SK-N-SH (cell line): ENCODE measurements at regions not wholly inside any gene's neighbourhood (a gene's known extent, or its start where the extent isn't known, plus 50 kb on each side); places are given as distances from the start of the nearest gene placed in this dataset.

ENCODE experiments used
- CTCF ChIA-PET: fragments of 300-600, 350-600 bp; formaldehyde crosslinking; extraction: SDS; loops from one replicate; lab custom pipeline; 2021; lab: Yijun Ruan, JAX
- POLR2A ChIA-PET: fragments of 350-600 bp; sonication (Branson Sonifier 250); formaldehyde crosslinking; extraction: SDS; loops from one replicate; lab custom pipeline; 2020; ENCODE audit warnings: antibody characterized with exemption, inconsistent platforms; lab: Yijun Ruan, JAX
- DNase-seq: peaks from one replicate; pipeline ENCODE4 v3.0.0; 2012
- H2AFZ ChIP-seq: fragments of 200-600 bp; sonication (generic); 2 replicates; pipeline ENCODE4 v1.8.1; 2016; ENCODE audit warnings: antibody characterized with exemption, mild to moderate bottlenecking, low read depth
- H3F3A ChIP-seq: fragments of 200-600 bp; sonication (generic); replicated peaks from 2 replicates; pipeline ENCODE3; 2016; ENCODE audit warnings: antibody characterized with exemption, mild to moderate bottlenecking; ENCODE audit not compliant: insufficient read depth
- H3K27ac ChIP-seq, 2 experiments: fragments of 200-500 bp in 1 of 2; fragments of 200-600 bp in 1 of 2; sonication (Bioruptor generic) in 1 of 2; sonication (generic), shearing (Covaris generic) in 1 of 2; 2 replicates each; pipeline versions ENCODE4 v1.5.1 to v1.6.1; 2014 to 2016; ENCODE audit warnings: low read depth in 2 of 2, inconsistent platforms in 1 of 2, low read length in 1 of 2, mild to moderate bottlenecking in 1 of 2, mixed read lengths in 1 of 2
- H3K27me3 ChIP-seq: fragments of 200-600 bp; sonication (generic), shearing (Covaris generic); 2 replicates; pipeline ENCODE4 v1.6.1; 2016; ENCODE audit warnings: mixed run types; ENCODE audit not compliant: insufficient read depth
- H3K36me3 ChIP-seq, 2 experiments: fragments of 200-500 bp in 1 of 2; fragments of 200-600 bp in 1 of 2; sonication (Bioruptor generic) in 1 of 2; sonication (generic) in 1 of 2; replicated peaks in 1 of 2; 2 replicates each; pipeline versions ENCODE3 to v1.5.1; 2014 to 2016; ENCODE audit warnings: low read length in 1 of 2, mild to moderate bottlenecking in 1 of 2; ENCODE audit not compliant: insufficient read depth in 2 of 2, control insufficient read depth in 1 of 2
- H3K4me1 ChIP-seq, 2 experiments: fragments of 200-500 bp in 1 of 2; fragments of 200-600 bp in 1 of 2; sonication (Bioruptor generic) in 1 of 2; sonication (generic), shearing (Covaris generic) in 1 of 2; 2 replicates each; pipeline versions ENCODE4 v1.5.1 to v1.6.1; 2014 to 2016; ENCODE audit warnings: low read depth in 1 of 2, low read length in 1 of 2, mixed run types in 1 of 2; ENCODE audit not compliant: insufficient read depth in 2 of 2, control insufficient read depth in 1 of 2
- H3K4me2 ChIP-seq: fragments of 200-600 bp; sonication (generic), shearing (Covaris generic); 2 replicates; pipeline ENCODE4 v1.6.1; 2017; ENCODE audit warnings: mixed run types
- H3K4me3 ChIP-seq, 2 experiments: fragments of 200-500 bp in 1 of 2; fragments of 200-600 bp in 1 of 2; sonication (Bioruptor generic) in 1 of 2; sonication (generic), shearing (Covaris generic) in 1 of 2; 2 replicates each; pipeline versions ENCODE4 v1.5.1 to v1.8.1; 2014 to 2016; ENCODE audit warnings: low read depth in 2 of 2, inconsistent platforms in 1 of 2, low read length in 1 of 2, mild to moderate bottlenecking in 1 of 2, mixed read lengths in 1 of 2, moderate library complexity in 1 of 2
- H3K79me2 ChIP-seq: fragments of 200-600 bp; sonication (generic); 2 replicates; pipeline ENCODE4 v1.8.1; 2017; ENCODE audit warnings: mild to moderate bottlenecking; ENCODE audit not compliant: insufficient read depth
- H3K9ac ChIP-seq: fragments of 200-600 bp; sonication (generic); 2 replicates; pipeline ENCODE4 v1.6.1; 2017; ENCODE audit warnings: mixed run types
- H3K9me2 ChIP-seq: fragments of 200-600 bp; sonication (generic); 2 replicates; pipeline ENCODE4 v1.6.1; 2017; ENCODE audit warnings: mixed run types
- H3K9me3 ChIP-seq: fragments of 200-600 bp; sonication (generic); 2 replicates; pipeline ENCODE4 v1.6.1; 2017; ENCODE audit warnings: mixed run types, mild to moderate bottlenecking, moderate library complexity
- H4K20me1 ChIP-seq: fragments of 200-600 bp; sonication (generic); 2 replicates; pipeline ENCODE4 v1.6.1; 2017; ENCODE audit warnings: mild to moderate bottlenecking, mixed run types; ENCODE audit not compliant: insufficient read depth
- CHD2 ChIP-seq: fragments of 150-350 bp; IDR thresholded peaks from 2 replicates; pipeline ENCODE4 v1.6.1; 2018; ENCODE audit warnings: low read length; ENCODE audit not compliant: partially characterized antibody
- CTCF ChIP-seq: fragments of 200-600 bp; sonication (generic); IDR thresholded peaks from 2 replicates; pipeline ENCODE4 v1.6.1; 2017; ENCODE audit warnings: antibody characterized with exemption, mild to moderate bottlenecking, moderate library complexity
- ELF1 ChIP-seq: IDR thresholded peaks from 2 replicates; pipeline ENCODE4 v1.4.0; 2012
- EZH2phosphoT487 ChIP-seq: fragments of 200-600 bp; sonication (generic); IDR thresholded peaks from 2 replicates; pipeline ENCODE4 v1.6.1; 2017; ENCODE audit warnings: low read depth, mixed run types, mild to moderate bottlenecking, antibody characterized with exemption, moderate library complexity, borderline replicate concordance
- FOXJ3 ChIP-seq: sonication (generic); formaldehyde crosslinking; IDR thresholded peaks from 2 replicates; pipeline ENCODE4 v1.5.1; 2020; ENCODE audit warnings: mild to moderate bottlenecking, missing genetic modification reagents
- FOXM1 ChIP-seq: IDR thresholded peaks from 2 replicates; pipeline ENCODE4 v1.4.0; 2012; ENCODE audit warnings: low read depth, mild to moderate bottlenecking
- GATA2 ChIP-seq: sonication (generic); formaldehyde crosslinking; IDR thresholded peaks from 2 replicates; pipeline ENCODE4 v1.5.0; 2020; ENCODE audit warnings: mild to moderate bottlenecking, missing genetic modification reagents
- JUND ChIP-seq: IDR thresholded peaks from 2 replicates; pipeline ENCODE4 v1.4.0; 2012
- MEF2A ChIP-seq: IDR thresholded peaks from 2 replicates; pipeline ENCODE4 v1.4.0; 2012; ENCODE audit warnings: low read depth, borderline replicate concordance
- NRF1 ChIP-seq: IDR thresholded peaks from 2 replicates; pipeline ENCODE4 v1.6.1; 2012; ENCODE audit warnings: low read depth, mild to moderate bottlenecking, low read length
- POLR2AphosphoS5 ChIP-seq: IDR thresholded peaks from 2 replicates; pipeline ENCODE4 v1.6.1; 2012; ENCODE audit warnings: low read depth, low read length
- RAD21 ChIP-seq: IDR thresholded peaks from 2 replicates; pipeline ENCODE4 v1.6.1; 2012; ENCODE audit warnings: mild to moderate bottlenecking, low read length
- REST ChIP-seq: IDR thresholded peaks from 2 replicates; pipeline ENCODE4 v1.6.1; 2012; ENCODE audit warnings: mild to moderate bottlenecking, low read depth, low read length, moderate library complexity
- RFX5 ChIP-seq: IDR thresholded peaks from 2 replicates; pipeline ENCODE4 v1.6.1; 2012; ENCODE audit warnings: mild to moderate bottlenecking, improper control_type of control experiment, low read length
- RXRA ChIP-seq: IDR thresholded peaks from 2 replicates; pipeline ENCODE4 v1.4.0; 2012; ENCODE audit warnings: low read depth, mild to moderate bottlenecking, borderline replicate concordance
- SMC3 ChIP-seq: IDR thresholded peaks from 2 replicates; pipeline ENCODE4 v1.6.1; 2012; ENCODE audit warnings: low read depth, low read length, improper control_type of control experiment
- USF1 ChIP-seq: IDR thresholded peaks from 2 replicates; pipeline ENCODE4 v1.4.0; 2012; ENCODE audit warnings: low read depth, borderline replicate concordance
- YY1 ChIP-seq: IDR thresholded peaks from 2 replicates; pipeline ENCODE4 v1.4.0; 2012; ENCODE audit warnings: low read depth, mild to moderate bottlenecking
- ZBTB33 ChIP-seq: IDR thresholded peaks from 2 replicates; pipeline ENCODE4 v1.4.0; 2012; ENCODE audit warnings: low read depth, borderline replicate concordance
- whole genome bisulfite sequencing: methylation state at CpG from one replicate; pipeline ENCODE4 v1.1.6; 2017; ENCODE audit warnings: low lambda C conversion rate; 5-methylcytosine and 5-hydroxymethylcytosine counted together

GRCh38 chr19:30864391-30865215 lies 484.6 kb downstream of the TSHZ3 start:
- ChIA-PET CTCF (interaction anchor here (1.5 kb wide), 1 partner anchor 10 kb away, joined by 5 read pairs; no protein-coding TSS in a partner anchor), POLR2A (no interaction called here)
- 0 out of 2 replicates have a peak, but pooled peaks cover 3% of the 10 kb centered on the region for H3K9me3 ChIP-seq
- no peaks in the 10 kb centered on the region for H3K27me3 ChIP-seq
- DNase-seq, result no peak
- no peak overlapping the region for H3K27ac ChIP-seq
- H3K79me2 ChIP-seq, result no peaks in the 10 kb centered on the region
- H3K4me1 ChIP-seq, result no peaks in the 10 kb centered on the region
- no peak overlapping the region for H3K9ac ChIP-seq
- TF ChIP-seq NRF1 (no peak), RAD21 (no peak), RXRA (no peak), FOXJ3 (CRISPR knock-in tag) (no peak), FOXM1 (no peak), POLR2AphosphoS5 (no peak), USF1 (no peak), SMC3 (no peak), EZH2phosphoT487 (no peak), ZBTB33 (no peak), REST (no peak), CHD2 (no peak), CTCF (no peak), JUND (no peak), MEF2A (no peak), GATA2 (CRISPR knock-in tag) (no peak), ELF1 (no peak), RFX5 (no peak), YY1 (no peak)
- H3K36me3 ChIP-seq, result no peaks in the 10 kb centered on the region
- no peaks in the 10 kb centered on the region for H3F3A ChIP-seq
- no peaks in the 10 kb centered on the region for H3K9me2 ChIP-seq
- no peak overlapping the region for H3K4me2 ChIP-seq
- H4K20me1 ChIP-seq, result no peaks in the 10 kb centered on the region
- no peak overlapping the region for H3K4me3 ChIP-seq
- WGBS, result 33% methylated on average over 13 of the region's 13 CpGs
- no peak overlapping the region for H2AFZ ChIP-seq
